H1 (cell line): ENCODE measurements at regions not wholly inside any gene's neighbourhood (a gene's known extent, or its start where the extent isn't known, plus 50 kb on each side); places are given as distances from the start of the nearest gene placed in this dataset.

ENCODE experiments used
- CTCF ChIA-PET: fragments of 300-600 bp; sonication (Branson Sonifier 250); formaldehyde crosslinking; loops from one replicate; lab custom pipeline; 2021; ENCODE audit not compliant: partially characterized antibody; lab: Charles Lee
- POLR2A ChIA-PET: fragments of 300-600 bp; sonication (Branson Sonifier 250); formaldehyde crosslinking; loops from one replicate; lab custom pipeline; 2021; ENCODE audit warnings: inconsistent platforms; ENCODE audit not compliant: partially characterized antibody; lab: Charles Lee
- DNase-seq, 2 experiments: peaks; one replicate each; pipeline versions ENCODE4 v3.0.0 to v3.0.0-alpha.2; 2010 to 2022; ENCODE audit warnings: low spot score in 2 of 2, low read depth in 1 of 2, mixed read lengths in 1 of 2
- FAIRE-seq: peaks from 2 replicates; lab custom pipeline; 2011; peaks lifted over from hg19 to GRCh38; lab: Jason Lieb, UNC
- H2AFZ ChIP-seq: 2 replicates; pipeline ENCODE4 v1.8.1; 2012; ENCODE audit warnings: low read length, inconsistent platforms
- H2AK5ac ChIP-seq: 2 replicates; pipeline ENCODE4 v1.6.1; 2013; ENCODE audit warnings: low read depth, low read length
- H2BK120ac ChIP-seq: replicated peaks from 2 replicates; pipeline ENCODE3; 2013; ENCODE audit warnings: low read depth, low read length, inconsistent platforms
- H2BK12ac ChIP-seq: 2 replicates; pipeline ENCODE4 v1.6.1; 2013; ENCODE audit warnings: low read depth, low read length
- H2BK15ac ChIP-seq: 2 replicates; pipeline ENCODE4 v1.6.1; 2013; ENCODE audit warnings: low read length
- H2BK20ac ChIP-seq: 2 replicates; pipeline ENCODE4 v1.6.1; 2013; ENCODE audit warnings: low read length
- H2BK5ac ChIP-seq: 2 replicates; pipeline ENCODE4 v1.6.1; 2013; ENCODE audit warnings: low read depth, low read length
- H3K14ac ChIP-seq: 2 replicates; pipeline ENCODE4 v1.6.1; 2013; ENCODE audit warnings: inconsistent platforms; ENCODE audit not compliant: insufficient read length
- H3K18ac ChIP-seq: 2 replicates; pipeline ENCODE4 v1.6.1; 2013; ENCODE audit warnings: low read length; ENCODE audit errors: extremely low read depth
- H3K23ac ChIP-seq: 2 replicates; pipeline ENCODE4 v1.6.1; 2013; ENCODE audit warnings: inconsistent platforms; ENCODE audit not compliant: insufficient read length
- H3K23me2 ChIP-seq: 2 replicates; pipeline ENCODE4 v1.6.1; 2013; ENCODE audit warnings: low read depth, low read length
- H3K27ac ChIP-seq: 2 replicates; pipeline ENCODE4 v1.6.1; 2011; ENCODE audit warnings: low read depth, low read length, inconsistent platforms
- H3K27me3 ChIP-seq, 4 experiments: replicated peaks in 1 of 4; 1 replicate in 1 of 4; 2 replicates in 3 of 4; pipeline versions ENCODE4 v1.6.1 to v1.8.1; 2011 to 2013; ENCODE audit warnings: low read length in 3 of 4, mild to moderate bottlenecking in 3 of 4, inconsistent platforms in 2 of 4, mixed read lengths in 2 of 4, moderate library complexity in 1 of 4; ENCODE audit not compliant: control insufficient read depth in 3 of 4, insufficient read depth in 3 of 4; ENCODE audit errors: extremely low read depth in 1 of 4
- H3K36me3 ChIP-seq, 4 experiments: 2 replicates each; pipeline versions ENCODE4 v1.6.1 to v1.8.1; 2011 to 2013; ENCODE audit warnings: mild to moderate bottlenecking in 4 of 4, low read length in 3 of 4, moderate library complexity in 2 of 4, control low read depth in 1 of 4, inconsistent platforms in 1 of 4; ENCODE audit not compliant: insufficient read depth in 4 of 4, control insufficient read depth in 2 of 4
- H3K4ac ChIP-seq: replicated peaks from 2 replicates; pipeline ENCODE3; 2013; ENCODE audit warnings: low read length, low read depth, mixed read lengths, inconsistent platforms; ENCODE audit not compliant: insufficient read length
- H3K4me1 ChIP-seq, 4 experiments: replicated peaks in 1 of 4; 1 replicate in 1 of 4; 2 replicates in 3 of 4; pipeline versions ENCODE4 v1.6.1 to v1.8.1; 2011 to 2013; ENCODE audit warnings: low read length in 3 of 4, inconsistent platforms in 2 of 4, mixed read lengths in 1 of 4; ENCODE audit not compliant: insufficient read depth in 4 of 4, control insufficient read depth in 3 of 4
- H3K4me2 ChIP-seq, 2 experiments: 2 replicates each; pipeline versions ENCODE4 v1.6.1 to v1.8.1; 2011 to 2013; ENCODE audit warnings: low read depth in 2 of 2, low read length in 2 of 2, control low read depth in 1 of 2, inconsistent platforms in 1 of 2, mild to moderate bottlenecking in 1 of 2; ENCODE audit not compliant: insufficient read depth in 1 of 2
- H3K4me3 ChIP-seq, 4 experiments: fragments of 200-600, 300-600 bp in 1 of 4; sonication (generic), shearing (Covaris generic), sonication (Bioruptor Twin) in 1 of 4; 2 replicates each; pipeline versions ENCODE4 v1.5.1 to v1.8.1; 2011 to 2016; ENCODE audit warnings: low read length in 4 of 4, low read depth in 3 of 4, control low read depth in 2 of 4, inconsistent platforms in 2 of 4, mild to moderate bottlenecking in 2 of 4, mixed read lengths in 1 of 4, moderate library complexity in 1 of 4; ENCODE audit not compliant: insufficient read depth in 2 of 4; ENCODE audit errors: extremely low read depth in 1 of 4
- H3K56ac ChIP-seq: replicated peaks from 2 replicates; pipeline ENCODE3; 2013; ENCODE audit warnings: low read depth, mild to moderate bottlenecking, mixed read lengths, low read length, inconsistent platforms; ENCODE audit not compliant: insufficient read length
- H3K79me1 ChIP-seq: 2 replicates; pipeline ENCODE4 v1.6.1; 2013; ENCODE audit warnings: low read depth, low read length, control low read depth
- H3K79me2 ChIP-seq, 2 experiments: 2 replicates each; pipeline versions ENCODE4 v1.6.1 to v1.8.1; 2012 to 2013; ENCODE audit warnings: low read length in 2 of 2, mild to moderate bottlenecking in 2 of 2, inconsistent platforms in 1 of 2; ENCODE audit not compliant: insufficient read depth in 2 of 2, control insufficient read depth in 1 of 2
- H3K9ac ChIP-seq, 4 experiments: replicated peaks in 1 of 4; 1 replicate in 1 of 4; 2 replicates in 3 of 4; pipeline versions ENCODE4 v1.6.1 to v1.8.1; 2011 to 2013; ENCODE audit warnings: low read depth in 3 of 4, low read length in 3 of 4, control low read depth in 2 of 4, mild to moderate bottlenecking in 2 of 4, moderate library complexity in 2 of 4, inconsistent platforms in 1 of 4; ENCODE audit errors: extremely low read depth in 1 of 4
- H3K9me3 ChIP-seq, 2 experiments: 2 replicates each; pipeline versions ENCODE4 v1.6.1 to v1.8.1; 2012 to 2013; ENCODE audit warnings: mild to moderate bottlenecking in 2 of 2, moderate library complexity in 2 of 2, control low read depth in 1 of 2, inconsistent platforms in 1 of 2, low read depth in 1 of 2, low read length in 1 of 2, mixed read lengths in 1 of 2; ENCODE audit not compliant: insufficient read depth in 2 of 2
- H4K20me1 ChIP-seq, 2 experiments: replicated peaks in 1 of 2; 2 replicates each; pipeline versions ENCODE3 to v1.8.1; 2011 to 2013; ENCODE audit warnings: inconsistent platforms in 2 of 2, low read length in 2 of 2, mild to moderate bottlenecking in 1 of 2; ENCODE audit not compliant: insufficient read depth in 2 of 2, control insufficient read depth in 1 of 2
- H4K5ac ChIP-seq: 2 replicates; pipeline ENCODE4 v1.6.1; 2013; ENCODE audit warnings: low read length, low read depth, mixed read lengths, inconsistent platforms; ENCODE audit not compliant: insufficient read length
- H4K8ac ChIP-seq: 2 replicates; pipeline ENCODE4 v1.8.0; 2013; ENCODE audit warnings: mild to moderate bottlenecking, moderate library complexity, low read length, inconsistent platforms; ENCODE audit not compliant: insufficient read depth; ENCODE audit errors: extremely low read depth
- H4K91ac ChIP-seq: replicated peaks from 2 replicates; pipeline ENCODE3; 2013; ENCODE audit warnings: low read length, mixed read lengths, inconsistent platforms; ENCODE audit not compliant: insufficient read length
- YY1 ChIP-seq: IDR thresholded peaks from 2 replicates; pipeline ENCODE4 v1.6.1; 2011; ENCODE audit warnings: low read depth, mild to moderate bottlenecking, low read length
- WGBS, 2 experiments: shearing (Covaris generic) in 1 of 2; methylation state at CpG; one replicate each; pipeline versions ENCODE4 v1.1.6 to v1.1.7; 2013 to 2015; ENCODE audit warnings: low lambda C conversion rate in 2 of 2, mixed read lengths in 2 of 2, inconsistent platforms in 1 of 2, low coverage in 1 of 2, missing lambda C conversion rate in 1 of 2; ENCODE audit not compliant: insufficient replicate concordance in 2 of 2, insufficient coverage in 1 of 2, insufficient read length in 1 of 2; ENCODE audit errors: extremely low coverage in 1 of 2, missing lambda C conversion rate in 1 of 2; 5-methylcytosine and 5-hydroxymethylcytosine counted together
- TF ChIP-seq, protein P1 (sequence below): IDR thresholded peaks from 2 replicates; pipeline ENCODE4 v1.6.1; 2012; ENCODE audit warnings: inconsistent platforms

DNA sequence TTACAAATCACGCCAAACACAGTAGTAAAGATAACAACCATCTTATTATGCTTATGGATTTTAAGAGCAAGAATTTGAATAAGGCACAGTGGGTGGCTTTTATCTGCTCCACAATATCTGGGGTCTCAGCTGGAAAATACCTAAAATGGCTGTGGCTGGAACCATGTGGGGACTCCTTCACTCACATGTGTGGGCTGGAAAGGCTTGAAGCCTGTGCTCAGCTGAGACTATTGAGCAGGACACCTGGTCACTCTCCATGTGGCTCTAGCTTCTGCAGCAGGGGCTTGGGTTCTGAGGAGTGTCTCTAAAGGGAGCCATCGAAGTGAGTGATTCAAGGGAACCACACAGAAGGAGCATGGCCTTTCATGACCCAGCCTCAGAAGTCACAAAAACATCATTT lies 239.6 kb upstream of the B3GALT2 start:
- no peaks in the 10 kb centered on the region for H4K20me1 ChIP-seq
- H3K23ac ChIP-seq: no peak overlapping the region
- H3K79me1 ChIP-seq: no peaks in the 10 kb centered on the region
- DNase-seq (no peak), FAIRE-seq (no peak)
- H3K9ac ChIP-seq: no peak overlapping the region
- TF ChIP-seq, protein P1, sequence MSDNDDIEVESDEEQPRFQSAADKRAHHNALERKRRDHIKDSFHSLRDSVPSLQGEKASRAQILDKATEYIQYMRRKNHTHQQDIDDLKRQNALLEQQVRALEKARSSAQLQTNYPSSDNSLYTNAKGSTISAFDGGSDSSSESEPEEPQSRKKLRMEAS: 0 out of 2 replicates have a peak, but pooled peaks have one; percentile 24
- TF ChIP-seq YY1: no peak
- H4K5ac ChIP-seq: no peak overlapping the region
- no peak overlapping the region for H4K8ac ChIP-seq
- H3K14ac ChIP-seq: no peak overlapping the region
- no peak overlapping the region for H2AK5ac ChIP-seq
- H2BK5ac ChIP-seq: no peak overlapping the region
- POLR2A ChIA-PET: no interaction called here
- H3K27me3 ChIP-seq: no peaks in the 10 kb centered on the region
- no peaks in the 10 kb centered on the region for H3K9me3 ChIP-seq
- H2BK15ac ChIP-seq: no peak overlapping the region
- no peaks in the 10 kb centered on the region; the same call in 1 of the 2 replicates for H3K23me2 ChIP-seq
- no peak overlapping the region for H3K18ac ChIP-seq
- no peak overlapping the region for H3K4ac ChIP-seq
- no peak overlapping the region for H3K27ac ChIP-seq
- H3K4me1 ChIP-seq: no peaks in the 10 kb centered on the region
- H3K36me3 ChIP-seq: no peaks in the 10 kb centered on the region
- no peak overlapping the region for H2BK120ac ChIP-seq
- H3K4me3 ChIP-seq: no peak overlapping the region
- H3K56ac ChIP-seq: no peak overlapping the region
- no peak overlapping the region for H2BK12ac ChIP-seq
- 84% methylated on average over 2 of the region's 2 CpGs; no CpG with 5 or more reads in 1 of the 2 experiments for whole genome bisulfite sequencing, 2 experiments
- CTCF ChIA-PET: no interaction called here
- no peak overlapping the region for H3K4me2 ChIP-seq
- 0 out of 2 replicates have a peak overlapping the region, but pooled peaks have one; percentile 44 for H2AFZ ChIP-seq
- no peak overlapping the region for H2BK20ac ChIP-seq
- no peak overlapping the region for H4K91ac ChIP-seq
- no peaks in the 10 kb centered on the region for H3K79me2 ChIP-seq
